ENCODE measurements at regions not wholly inside any gene's neighbourhood (a gene's known extent, or its start where the extent isn't known, plus 50 kb on each side); places are given as distances from the start of the nearest gene placed in this dataset.

DNA sequence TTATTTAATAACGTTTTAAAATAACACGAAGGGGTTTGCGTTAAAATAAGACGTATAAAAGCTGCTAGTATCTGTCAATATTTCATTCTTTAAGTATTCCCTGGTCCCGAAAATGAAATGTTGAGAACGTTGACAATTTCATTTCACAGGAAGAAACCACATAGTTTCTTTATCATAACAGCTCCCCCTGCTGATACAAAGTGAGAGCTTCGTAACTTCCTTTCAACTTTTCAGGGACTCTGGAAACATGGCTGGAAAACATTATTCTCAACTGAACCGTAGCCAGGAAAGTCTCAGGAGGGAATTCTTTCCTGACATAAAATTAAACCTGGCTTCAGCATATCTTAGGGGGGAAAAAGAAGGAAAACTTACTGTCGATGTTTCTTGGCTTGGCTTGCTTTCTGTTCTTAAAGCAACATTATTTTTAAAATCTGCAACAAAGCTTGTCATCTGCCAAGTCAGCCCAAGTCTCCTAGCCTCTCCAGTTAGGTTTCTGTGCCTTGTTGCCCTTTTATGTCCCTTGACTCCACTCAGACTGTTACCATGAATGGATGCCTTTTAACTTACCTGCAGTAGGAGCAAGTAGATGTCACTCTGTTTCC, 122.9 kb upstream of the DAB2 start:
- TF ChIP-seq CTCF (conservative IDR thresholded peaks at IDR 0.05), result peak; percentile 84
- no peak for TF ChIP-seq ZFX (IDR thresholded peaks at IDR 0.05)
